AG09309 (cell line): ENCODE measurements at regions not wholly inside any gene's neighbourhood (a gene's known extent, or its start where the extent isn't known, plus 50 kb on each side); places are given as distances from the start of the nearest gene placed in this dataset.

Source experiments
- DNase-seq: peaks from one replicate; pipeline ENCODE4 v3.0.0-alpha.2; 2010; ENCODE audit warnings: low read depth
- H3K4me3 ChIP-seq: 2 replicates; pipeline ENCODE4 v1.5.1; 2011; ENCODE audit warnings: mild to moderate bottlenecking, low read depth, low read length, moderate library complexity; ENCODE audit not compliant: control insufficient read depth
- TF ChIP-seq, protein P1 (sequence below): IDR thresholded peaks from 2 replicates; pipeline ENCODE4 v1.5.1; 2011; ENCODE audit warnings: mild to moderate bottlenecking, low read depth, low read length, inconsistent platforms; ENCODE audit not compliant: insufficient read depth, control insufficient read depth; ENCODE audit errors: missing control alignments

DNA sequence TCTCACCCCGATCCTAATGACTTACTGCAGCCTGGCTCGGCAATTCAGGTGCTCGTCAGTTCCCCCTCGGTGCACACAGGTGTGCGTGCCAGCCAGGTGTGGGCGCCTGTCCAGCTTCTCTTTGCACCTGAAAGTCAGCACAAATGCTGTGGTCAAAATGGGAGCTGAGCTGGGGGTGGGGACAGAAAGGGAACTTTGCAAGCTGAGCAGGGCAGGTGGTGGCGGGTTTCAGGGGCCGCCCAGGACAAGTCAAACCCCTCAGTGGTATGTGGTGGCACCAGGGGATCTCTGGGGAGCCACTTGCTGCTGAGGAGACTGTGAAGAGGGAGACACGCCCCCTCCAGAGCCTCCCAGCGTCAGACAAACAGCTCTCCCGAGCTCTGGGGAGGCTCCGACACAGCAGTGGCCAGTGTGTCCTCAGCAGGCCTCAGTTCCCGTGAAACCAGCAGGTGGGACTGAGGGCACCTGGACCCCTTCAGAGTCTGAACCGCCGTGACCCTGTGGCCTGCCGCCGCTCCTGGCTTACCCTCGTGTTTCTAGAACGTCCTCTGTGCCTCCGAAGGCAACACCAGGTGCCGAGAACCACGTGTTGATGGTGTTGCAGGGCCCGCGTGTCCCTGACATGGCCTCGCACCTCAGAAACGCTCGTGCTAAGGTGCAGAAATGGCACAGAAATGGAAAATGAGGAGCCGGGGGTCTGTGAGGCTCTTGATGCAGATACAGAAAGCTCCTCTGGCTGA lies 233.5 kb upstream of the TNRC6C start:
- no peak overlapping the region for H3K4me3 ChIP-seq
- TF ChIP-seq, protein P1, sequence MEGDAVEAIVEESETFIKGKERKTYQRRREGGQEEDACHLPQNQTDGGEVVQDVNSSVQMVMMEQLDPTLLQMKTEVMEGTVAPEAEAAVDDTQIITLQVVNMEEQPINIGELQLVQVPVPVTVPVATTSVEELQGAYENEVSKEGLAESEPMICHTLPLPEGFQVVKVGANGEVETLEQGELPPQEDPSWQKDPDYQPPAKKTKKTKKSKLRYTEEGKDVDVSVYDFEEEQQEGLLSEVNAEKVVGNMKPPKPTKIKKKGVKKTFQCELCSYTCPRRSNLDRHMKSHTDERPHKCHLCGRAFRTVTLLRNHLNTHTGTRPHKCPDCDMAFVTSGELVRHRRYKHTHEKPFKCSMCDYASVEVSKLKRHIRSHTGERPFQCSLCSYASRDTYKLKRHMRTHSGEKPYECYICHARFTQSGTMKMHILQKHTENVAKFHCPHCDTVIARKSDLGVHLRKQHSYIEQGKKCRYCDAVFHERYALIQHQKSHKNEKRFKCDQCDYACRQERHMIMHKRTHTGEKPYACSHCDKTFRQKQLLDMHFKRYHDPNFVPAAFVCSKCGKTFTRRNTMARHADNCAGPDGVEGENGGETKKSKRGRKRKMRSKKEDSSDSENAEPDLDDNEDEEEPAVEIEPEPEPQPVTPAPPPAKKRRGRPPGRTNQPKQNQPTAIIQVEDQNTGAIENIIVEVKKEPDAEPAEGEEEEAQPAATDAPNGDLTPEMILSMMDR: no peak
- DNase-seq: no peak

DNA sequence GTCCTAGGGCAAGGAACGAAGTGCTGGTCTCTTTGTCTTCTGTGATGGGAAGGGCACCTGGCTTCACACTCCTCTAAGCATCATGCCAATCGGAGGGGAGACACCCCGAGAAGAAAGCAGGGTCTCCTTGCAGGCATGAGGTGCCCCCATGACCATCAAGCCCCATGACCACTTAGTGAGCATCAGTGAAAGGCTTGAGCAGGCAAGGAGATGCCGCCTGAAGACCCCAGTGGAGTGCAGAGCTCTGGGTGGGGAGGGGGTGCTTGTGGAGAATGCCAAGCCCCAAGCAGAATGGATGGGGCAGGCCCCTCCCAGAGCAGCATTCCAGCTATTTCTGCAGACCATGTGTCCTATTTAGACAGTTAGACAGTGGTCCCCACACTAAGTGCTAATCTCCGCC lies 232.7 kb upstream of the TNRC6C start:
- TF ChIP-seq, protein P1: no peak
- no peak for DNase-seq
- no peak overlapping the region for H3K4me3 ChIP-seq

DNA sequence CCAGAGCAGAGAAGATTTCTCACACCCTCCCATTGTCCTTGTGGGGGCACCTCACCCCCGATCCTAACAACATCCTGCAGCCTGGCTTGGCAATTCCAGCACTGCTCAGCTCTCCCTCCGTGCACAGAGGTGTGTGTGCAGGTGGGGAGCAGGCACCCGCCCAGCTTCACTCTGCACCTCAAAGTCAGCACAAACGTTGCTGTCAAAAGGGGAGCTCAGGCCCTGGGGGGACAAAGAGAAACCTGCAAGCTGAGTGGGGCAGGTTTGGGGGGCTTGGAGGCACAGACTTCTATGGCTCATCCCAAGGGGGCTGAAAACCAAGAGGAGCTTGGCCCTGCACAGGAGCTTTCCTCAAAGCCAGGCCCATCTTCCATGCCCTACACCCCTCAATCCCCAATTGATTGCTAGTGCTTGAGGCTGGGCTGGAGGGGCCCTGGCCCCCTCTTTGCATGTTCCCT lies 231.9 kb upstream of the TNRC6C start:
- no peak for DNase-seq
- no peak overlapping the region for H3K4me3 ChIP-seq
- TF ChIP-seq, protein P1: no peak

DNA sequence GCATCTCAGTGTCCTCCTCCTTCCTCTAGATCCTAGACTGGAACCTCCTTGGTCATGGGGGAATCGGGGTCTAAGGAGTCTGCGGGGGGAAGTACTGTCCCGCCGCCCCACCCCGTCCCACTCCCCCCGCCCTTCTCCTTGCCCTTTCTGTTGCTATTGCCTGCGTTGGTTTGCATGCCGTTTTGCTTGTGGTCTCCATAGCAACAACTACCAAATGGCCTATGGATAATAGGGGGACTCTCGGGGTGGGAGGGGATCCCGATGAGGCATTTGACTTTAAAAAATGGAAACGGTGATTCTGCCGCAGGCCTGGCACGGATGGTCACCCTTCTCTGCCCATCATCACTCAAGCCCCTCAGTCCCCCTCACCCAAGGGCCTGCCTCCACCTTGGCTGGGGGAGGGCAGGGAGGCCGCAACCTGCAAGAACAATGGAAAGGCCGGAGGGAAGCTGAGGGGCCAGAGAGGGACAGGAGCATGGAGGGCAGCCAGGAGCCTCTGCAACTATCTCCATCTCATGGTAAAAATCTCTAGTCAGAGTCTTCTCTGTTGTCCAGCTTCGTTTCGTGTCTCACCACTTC lies 231.4 kb upstream of the TNRC6C start:
- no peak for DNase-seq
- TF ChIP-seq, protein P1: no peak
- H3K4me3 ChIP-seq: no peak overlapping the region

DNA sequence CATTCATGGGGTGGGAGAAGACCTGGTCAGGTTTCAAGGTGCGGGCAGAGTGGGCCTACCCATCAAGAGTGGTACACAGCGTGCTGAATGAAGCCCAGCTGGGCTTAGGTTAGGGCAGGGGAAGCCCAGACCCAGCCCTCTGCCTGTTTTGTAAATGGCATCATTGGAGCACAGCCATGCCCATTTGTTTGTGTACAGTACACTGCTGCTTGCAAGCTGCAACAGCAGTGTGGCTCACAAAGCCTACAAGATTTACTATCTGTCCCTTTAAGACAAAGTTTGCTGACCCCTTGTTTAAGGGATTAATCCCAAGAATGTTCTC lies 230.1 kb upstream of the TNRC6C start:
- no peak for DNase-seq
- H3K4me3 ChIP-seq: no peak overlapping the region
- TF ChIP-seq, protein P1: no peak

DNA sequence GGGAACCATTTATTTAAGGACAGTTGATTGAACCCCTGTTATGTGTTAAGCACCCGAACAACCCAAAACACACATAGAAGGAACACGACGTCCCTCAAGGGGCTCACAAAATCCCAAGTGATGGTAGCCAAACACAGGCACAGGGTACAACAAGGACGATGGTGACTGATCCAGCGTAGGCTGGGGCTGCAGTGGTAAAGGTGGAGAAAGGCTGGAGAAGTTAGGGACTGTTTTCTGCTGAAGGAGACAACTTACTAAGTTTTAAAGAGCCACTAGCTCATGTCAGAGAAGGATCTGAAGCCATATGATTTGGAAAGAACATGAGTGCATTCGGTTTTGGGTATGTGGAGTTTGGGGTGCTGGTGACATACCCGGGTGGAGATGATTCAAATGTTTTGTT lies 229.6 kb upstream of the TNRC6C start:
- no peak for DNase-seq
- TF ChIP-seq, protein P1: no peak
- no peak overlapping the region for H3K4me3 ChIP-seq
